GM23338 (cell line): ENCODE measurements at regions not wholly inside any gene's neighbourhood (a gene's known extent, or its start where the extent isn't known, plus 50 kb on each side); places are given as distances from the start of the nearest gene placed in this dataset.
"Not testable (repeated sequence)": the region's sequence is repeated elsewhere in the genome, so short reads cannot be mapped to it uniquely, and the experiment has no call there.

Experiments
- CREB1 ChIP-seq: fragments of 250-450 bp; sonication (Bioruptor Pico); IDR thresholded peaks from 2 replicates; pipeline ENCODE4 v1.5.0; 2020; ENCODE audit warnings: low read depth, mild to moderate bottlenecking, moderate library complexity
- EZH2 ChIP-seq: fragments of 200-600 bp; sonication (generic); IDR thresholded peaks from one replicate; pipeline ENCODE4 v1.8.0; 2017; ENCODE audit warnings: antibody characterized with exemption, mild to moderate bottlenecking, low read depth; ENCODE audit not compliant: unreplicated experiment
- EZH2phosphoT487 ChIP-seq: fragments of 200-600 bp; sonication (generic); IDR thresholded peaks from one replicate; pipeline ENCODE4 v1.8.1; 2018; ENCODE audit warnings: antibody characterized with exemption; ENCODE audit not compliant: unreplicated experiment
- JUNB ChIP-seq: IDR thresholded peaks from one replicate; pipeline ENCODE4 v1.6.1; 2016; ENCODE audit warnings: antibody characterized with exemption; ENCODE audit not compliant: unreplicated experiment
- NANOG ChIP-seq: IDR thresholded peaks from 2 replicates; pipeline ENCODE4 v1.6.1; 2016; ENCODE audit warnings: antibody characterized with exemption, borderline replicate concordance
- POLR2AphosphoS5 ChIP-seq: IDR thresholded peaks from 2 replicates; pipeline ENCODE4 v1.6.1; 2016; ENCODE audit warnings: antibody characterized with exemption, low read depth
- STAT1 ChIP-seq: IDR thresholded peaks from one replicate; pipeline ENCODE4 v1.6.1; 2016; ENCODE audit warnings: antibody characterized with exemption; ENCODE audit not compliant: unreplicated experiment
- ZNF114 ChIP-seq: fragments of 250-450 bp; sonication (Bioruptor Pico); IDR thresholded peaks from 2 replicates; pipeline ENCODE4 v1.5.0; 2020; ENCODE audit warnings: mild to moderate bottlenecking, moderate library complexity
- ZNF331 ChIP-seq: fragments of 250-450 bp; sonication (Bioruptor Pico); IDR thresholded peaks from 2 replicates; pipeline ENCODE4 v1.5.0; 2020; ENCODE audit warnings: low read depth, mild to moderate bottlenecking, moderate library complexity
- TF ChIP-seq, protein P1 (sequence below), 2 experiments: fragments of 200-600 bp in 1 of 2; sonication (generic) in 1 of 2; conservative IDR thresholded peaks; 2 replicates each; pipeline versions ENCODE4 v1.5.1 to v1.6.1; 2016 to 2017; ENCODE audit warnings: antibody characterized with exemption in 2 of 2, low read depth in 2 of 2, mild to moderate bottlenecking in 2 of 2, moderate library complexity in 1 of 2
- TF ChIP-seq, protein P2 (sequence below): IDR thresholded peaks from one replicate; pipeline ENCODE4 v1.6.1; 2018; ENCODE audit warnings: antibody characterized with exemption; ENCODE audit not compliant: unreplicated experiment
- TF ChIP-seq, protein P3 (sequence below): fragments of 250-450 bp; sonication (Bioruptor Pico); IDR thresholded peaks from 2 replicates; pipeline ENCODE4 v1.5.0; 2020; ENCODE audit warnings: mild to moderate bottlenecking, moderate library complexity
- TF ChIP-seq, protein P4 (sequence below): IDR thresholded peaks from 2 replicates; pipeline ENCODE4 v1.6.1; 2016; ENCODE audit warnings: antibody characterized with exemption

DNA sequence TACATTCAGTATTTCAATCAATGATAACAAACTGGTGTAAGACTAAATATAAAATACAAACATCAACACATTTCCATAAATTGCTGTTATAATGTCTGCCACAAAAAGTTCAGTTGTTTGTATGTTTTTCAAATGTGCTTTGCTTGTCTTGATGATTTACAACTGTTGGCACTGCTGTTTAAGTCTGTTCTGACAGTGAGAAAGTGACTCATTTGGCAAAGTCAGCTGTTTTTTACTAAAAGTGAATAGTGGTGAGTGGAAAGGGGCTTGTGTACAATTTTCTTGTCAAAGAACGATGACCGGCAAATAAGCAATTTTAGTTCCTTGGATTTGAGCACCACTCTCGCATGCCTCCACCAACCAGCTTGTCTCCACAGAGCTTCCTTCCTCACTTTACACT lies 244.0 kb downstream of the RTP5 start:
- TF ChIP-seq, protein P1, sequence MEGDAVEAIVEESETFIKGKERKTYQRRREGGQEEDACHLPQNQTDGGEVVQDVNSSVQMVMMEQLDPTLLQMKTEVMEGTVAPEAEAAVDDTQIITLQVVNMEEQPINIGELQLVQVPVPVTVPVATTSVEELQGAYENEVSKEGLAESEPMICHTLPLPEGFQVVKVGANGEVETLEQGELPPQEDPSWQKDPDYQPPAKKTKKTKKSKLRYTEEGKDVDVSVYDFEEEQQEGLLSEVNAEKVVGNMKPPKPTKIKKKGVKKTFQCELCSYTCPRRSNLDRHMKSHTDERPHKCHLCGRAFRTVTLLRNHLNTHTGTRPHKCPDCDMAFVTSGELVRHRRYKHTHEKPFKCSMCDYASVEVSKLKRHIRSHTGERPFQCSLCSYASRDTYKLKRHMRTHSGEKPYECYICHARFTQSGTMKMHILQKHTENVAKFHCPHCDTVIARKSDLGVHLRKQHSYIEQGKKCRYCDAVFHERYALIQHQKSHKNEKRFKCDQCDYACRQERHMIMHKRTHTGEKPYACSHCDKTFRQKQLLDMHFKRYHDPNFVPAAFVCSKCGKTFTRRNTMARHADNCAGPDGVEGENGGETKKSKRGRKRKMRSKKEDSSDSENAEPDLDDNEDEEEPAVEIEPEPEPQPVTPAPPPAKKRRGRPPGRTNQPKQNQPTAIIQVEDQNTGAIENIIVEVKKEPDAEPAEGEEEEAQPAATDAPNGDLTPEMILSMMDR (conservative IDR thresholded peaks at IDR 0.05; ENCODE audit: low read depth in 2 of 2): not testable (repeated sequence)
- not testable (repeated sequence) for TF ChIP-seq POLR2AphosphoS5; EZH2; STAT1; CREB1 (CRISPR knock-in tag); EZH2phosphoT487; JUNB; NANOG; ZNF331 (CRISPR knock-in tag); ZNF114 (CRISPR knock-in tag)
- TF ChIP-seq, protein P2, sequence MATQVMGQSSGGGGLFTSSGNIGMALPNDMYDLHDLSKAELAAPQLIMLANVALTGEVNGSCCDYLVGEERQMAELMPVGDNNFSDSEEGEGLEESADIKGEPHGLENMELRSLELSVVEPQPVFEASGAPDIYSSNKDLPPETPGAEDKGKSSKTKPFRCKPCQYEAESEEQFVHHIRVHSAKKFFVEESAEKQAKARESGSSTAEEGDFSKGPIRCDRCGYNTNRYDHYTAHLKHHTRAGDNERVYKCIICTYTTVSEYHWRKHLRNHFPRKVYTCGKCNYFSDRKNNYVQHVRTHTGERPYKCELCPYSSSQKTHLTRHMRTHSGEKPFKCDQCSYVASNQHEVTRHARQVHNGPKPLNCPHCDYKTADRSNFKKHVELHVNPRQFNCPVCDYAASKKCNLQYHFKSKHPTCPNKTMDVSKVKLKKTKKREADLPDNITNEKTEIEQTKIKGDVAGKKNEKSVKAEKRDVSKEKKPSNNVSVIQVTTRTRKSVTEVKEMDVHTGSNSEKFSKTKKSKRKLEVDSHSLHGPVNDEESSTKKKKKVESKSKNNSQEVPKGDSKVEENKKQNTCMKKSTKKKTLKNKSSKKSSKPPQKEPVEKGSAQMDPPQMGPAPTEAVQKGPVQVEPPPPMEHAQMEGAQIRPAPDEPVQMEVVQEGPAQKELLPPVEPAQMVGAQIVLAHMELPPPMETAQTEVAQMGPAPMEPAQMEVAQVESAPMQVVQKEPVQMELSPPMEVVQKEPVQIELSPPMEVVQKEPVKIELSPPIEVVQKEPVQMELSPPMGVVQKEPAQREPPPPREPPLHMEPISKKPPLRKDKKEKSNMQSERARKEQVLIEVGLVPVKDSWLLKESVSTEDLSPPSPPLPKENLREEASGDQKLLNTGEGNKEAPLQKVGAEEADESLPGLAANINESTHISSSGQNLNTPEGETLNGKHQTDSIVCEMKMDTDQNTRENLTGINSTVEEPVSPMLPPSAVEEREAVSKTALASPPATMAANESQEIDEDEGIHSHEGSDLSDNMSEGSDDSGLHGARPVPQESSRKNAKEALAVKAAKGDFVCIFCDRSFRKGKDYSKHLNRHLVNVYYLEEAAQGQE: not testable (repeated sequence)
- TF ChIP-seq, protein P3, sequence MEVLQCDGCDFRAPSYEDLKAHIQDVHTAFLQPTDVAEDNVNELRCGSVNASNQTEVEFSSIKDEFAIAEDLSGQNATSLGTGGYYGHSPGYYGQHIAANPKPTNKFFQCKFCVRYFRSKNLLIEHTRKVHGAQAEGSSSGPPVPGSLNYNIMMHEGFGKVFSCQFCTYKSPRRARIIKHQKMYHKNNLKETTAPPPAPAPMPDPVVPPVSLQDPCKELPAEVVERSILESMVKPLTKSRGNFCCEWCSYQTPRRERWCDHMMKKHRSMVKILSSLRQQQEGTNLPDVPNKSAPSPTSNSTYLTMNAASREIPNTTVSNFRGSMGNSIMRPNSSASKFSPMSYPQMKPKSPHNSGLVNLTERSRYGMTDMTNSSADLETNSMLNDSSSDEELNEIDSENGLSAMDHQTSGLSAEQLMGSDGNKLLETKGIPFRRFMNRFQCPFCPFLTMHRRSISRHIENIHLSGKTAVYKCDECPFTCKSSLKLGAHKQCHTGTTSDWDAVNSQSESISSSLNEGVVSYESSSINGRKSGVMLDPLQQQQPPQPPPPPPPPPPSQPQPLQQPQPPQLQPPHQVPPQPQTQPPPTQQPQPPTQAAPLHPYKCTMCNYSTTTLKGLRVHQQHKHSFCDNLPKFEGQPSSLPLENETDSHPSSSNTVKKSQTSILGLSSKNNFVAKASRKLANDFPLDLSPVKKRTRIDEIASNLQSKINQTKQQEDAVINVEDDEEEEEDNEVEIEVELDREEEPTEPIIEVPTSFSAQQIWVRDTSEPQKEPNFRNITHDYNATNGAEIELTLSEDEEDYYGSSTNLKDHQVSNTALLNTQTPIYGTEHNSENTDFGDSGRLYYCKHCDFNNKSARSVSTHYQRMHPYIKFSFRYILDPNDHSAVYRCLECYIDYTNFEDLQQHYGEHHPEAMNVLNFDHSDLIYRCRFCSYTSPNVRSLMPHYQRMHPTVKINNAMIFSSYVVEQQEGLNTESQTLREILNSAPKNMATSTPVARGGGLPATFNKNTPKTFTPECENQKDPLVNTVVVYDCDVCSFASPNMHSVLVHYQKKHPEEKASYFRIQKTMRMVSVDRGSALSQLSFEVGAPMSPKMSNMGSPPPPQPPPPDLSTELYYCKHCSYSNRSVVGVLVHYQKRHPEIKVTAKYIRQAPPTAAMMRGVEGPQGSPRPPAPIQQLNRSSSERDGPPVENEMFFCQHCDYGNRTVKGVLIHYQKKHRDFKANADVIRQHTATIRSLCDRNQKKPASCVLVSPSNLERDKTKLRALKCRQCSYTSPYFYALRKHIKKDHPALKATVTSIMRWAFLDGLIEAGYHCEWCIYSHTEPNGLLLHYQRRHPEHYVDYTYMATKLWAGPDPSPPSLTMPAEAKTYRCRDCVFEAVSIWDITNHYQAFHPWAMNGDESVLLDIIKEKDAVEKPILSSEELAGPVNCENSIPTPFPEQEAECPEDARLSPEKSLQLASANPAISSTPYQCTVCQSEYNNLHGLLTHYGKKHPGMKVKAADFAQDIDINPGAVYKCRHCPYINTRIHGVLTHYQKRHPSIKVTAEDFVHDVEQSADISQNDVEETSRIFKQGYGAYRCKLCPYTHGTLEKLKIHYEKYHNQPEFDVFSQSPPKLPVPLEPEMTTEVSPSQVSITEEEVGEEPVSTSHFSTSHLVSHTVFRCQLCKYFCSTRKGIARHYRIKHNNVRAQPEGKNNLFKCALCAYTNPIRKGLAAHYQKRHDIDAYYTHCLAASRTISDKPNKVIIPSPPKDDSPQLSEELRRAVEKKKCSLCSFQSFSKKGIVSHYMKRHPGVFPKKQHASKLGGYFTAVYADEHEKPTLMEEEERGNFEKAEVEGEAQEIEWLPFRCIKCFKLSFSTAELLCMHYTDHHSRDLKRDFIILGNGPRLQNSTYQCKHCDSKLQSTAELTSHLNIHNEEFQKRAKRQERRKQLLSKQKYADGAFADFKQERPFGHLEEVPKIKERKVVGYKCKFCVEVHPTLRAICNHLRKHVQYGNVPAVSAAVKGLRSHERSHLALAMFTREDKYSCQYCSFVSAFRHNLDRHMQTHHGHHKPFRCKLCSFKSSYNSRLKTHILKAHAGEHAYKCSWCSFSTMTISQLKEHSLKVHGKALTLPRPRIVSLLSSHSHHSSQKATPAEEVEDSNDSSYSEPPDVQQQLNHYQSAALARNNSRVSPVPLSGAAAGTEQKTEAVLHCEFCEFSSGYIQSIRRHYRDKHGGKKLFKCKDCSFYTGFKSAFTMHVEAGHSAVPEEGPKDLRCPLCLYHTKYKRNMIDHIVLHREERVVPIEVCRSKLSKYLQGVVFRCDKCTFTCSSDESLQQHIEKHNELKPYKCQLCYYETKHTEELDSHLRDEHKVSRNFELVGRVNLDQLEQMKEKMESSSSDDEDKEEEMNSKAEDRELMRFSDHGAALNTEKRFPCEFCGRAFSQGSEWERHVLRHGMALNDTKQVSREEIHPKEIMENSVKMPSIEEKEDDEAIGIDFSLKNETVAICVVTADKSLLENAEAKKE (CRISPR knock-in tag): not testable (repeated sequence)
- TF ChIP-seq, protein P4, sequence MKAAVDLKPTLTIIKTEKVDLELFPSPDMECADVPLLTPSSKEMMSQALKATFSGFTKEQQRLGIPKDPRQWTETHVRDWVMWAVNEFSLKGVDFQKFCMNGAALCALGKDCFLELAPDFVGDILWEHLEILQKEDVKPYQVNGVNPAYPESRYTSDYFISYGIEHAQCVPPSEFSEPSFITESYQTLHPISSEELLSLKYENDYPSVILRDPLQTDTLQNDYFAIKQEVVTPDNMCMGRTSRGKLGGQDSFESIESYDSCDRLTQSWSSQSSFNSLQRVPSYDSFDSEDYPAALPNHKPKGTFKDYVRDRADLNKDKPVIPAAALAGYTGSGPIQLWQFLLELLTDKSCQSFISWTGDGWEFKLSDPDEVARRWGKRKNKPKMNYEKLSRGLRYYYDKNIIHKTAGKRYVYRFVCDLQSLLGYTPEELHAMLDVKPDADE: not testable (repeated sequence)
